LNCaP clone FGC (cell line): ENCODE measurements at regions not wholly inside any gene's neighbourhood (a gene's known extent, or its start where the extent isn't known, plus 50 kb on each side); places are given as distances from the start of the nearest gene placed in this dataset.
A peak's percentile ranks its signal among the peaks of the same experiment; 100 is the strongest.
"Not testable (repeated sequence)": the region's sequence is repeated elsewhere in the genome, so short reads cannot be mapped to it uniquely, and the experiment has no call there.

Experiments used
- DNase-seq: peaks from one replicate; pipeline ENCODE4 v3.0.0-alpha.2; 2011; ENCODE audit warnings: low read depth
- H3K4me3 ChIP-seq: 2 replicates; pipeline ENCODE4 v1.5.1; 2011; ENCODE audit warnings: mild to moderate bottlenecking, low read depth, low read length, control low read depth
- TF ChIP-seq, protein P1 (sequence below): IDR thresholded peaks from 2 replicates; pipeline ENCODE4 v1.5.1; 2012; ENCODE audit warnings: mild to moderate bottlenecking; ENCODE audit not compliant: control insufficient read depth, insufficient read depth; ENCODE audit errors: extremely low read depth

DNA sequence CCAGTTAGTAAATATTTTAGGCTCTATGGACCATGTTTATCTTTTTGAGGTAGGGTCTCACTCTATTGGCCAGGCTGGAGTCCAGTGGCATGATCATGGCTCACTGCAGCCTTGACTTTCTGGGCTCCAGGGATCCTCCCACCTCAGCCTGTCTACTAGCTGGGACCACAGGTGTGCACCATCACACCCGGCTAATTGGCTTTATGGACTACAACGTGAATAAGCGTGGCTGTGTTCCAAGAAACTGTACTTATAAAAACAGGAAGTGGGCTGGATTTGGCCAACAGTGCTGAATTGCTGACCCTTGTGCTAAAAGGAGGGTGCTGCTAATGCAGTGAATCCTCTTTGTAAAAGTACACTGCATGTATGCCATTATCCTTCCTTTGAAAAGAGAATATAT is 111.7 kb upstream of the CDK13 start:
- no peak overlapping the region for H3K4me3 ChIP-seq
- DNase-seq: no peak

DNA sequence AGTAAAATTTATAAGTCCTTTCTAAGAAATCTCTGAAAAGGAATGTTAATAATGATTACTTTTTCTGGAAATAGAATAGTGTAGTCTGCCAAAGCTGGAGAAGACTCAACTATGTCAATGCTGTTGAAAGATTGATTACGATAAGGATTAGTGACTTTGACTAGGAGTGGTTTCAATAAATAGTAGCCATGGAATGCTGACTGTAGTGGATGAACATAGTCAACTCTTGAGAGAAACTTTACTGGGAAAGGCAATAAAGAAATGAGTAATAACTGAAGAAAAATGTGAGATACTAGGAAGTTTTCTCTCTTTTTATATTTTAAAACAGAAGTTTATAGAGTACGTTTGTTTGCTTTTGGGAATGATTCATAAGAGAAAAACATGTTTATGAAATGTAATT is 105.0 kb upstream of the CDK13 start:
- TF ChIP-seq, protein P1, sequence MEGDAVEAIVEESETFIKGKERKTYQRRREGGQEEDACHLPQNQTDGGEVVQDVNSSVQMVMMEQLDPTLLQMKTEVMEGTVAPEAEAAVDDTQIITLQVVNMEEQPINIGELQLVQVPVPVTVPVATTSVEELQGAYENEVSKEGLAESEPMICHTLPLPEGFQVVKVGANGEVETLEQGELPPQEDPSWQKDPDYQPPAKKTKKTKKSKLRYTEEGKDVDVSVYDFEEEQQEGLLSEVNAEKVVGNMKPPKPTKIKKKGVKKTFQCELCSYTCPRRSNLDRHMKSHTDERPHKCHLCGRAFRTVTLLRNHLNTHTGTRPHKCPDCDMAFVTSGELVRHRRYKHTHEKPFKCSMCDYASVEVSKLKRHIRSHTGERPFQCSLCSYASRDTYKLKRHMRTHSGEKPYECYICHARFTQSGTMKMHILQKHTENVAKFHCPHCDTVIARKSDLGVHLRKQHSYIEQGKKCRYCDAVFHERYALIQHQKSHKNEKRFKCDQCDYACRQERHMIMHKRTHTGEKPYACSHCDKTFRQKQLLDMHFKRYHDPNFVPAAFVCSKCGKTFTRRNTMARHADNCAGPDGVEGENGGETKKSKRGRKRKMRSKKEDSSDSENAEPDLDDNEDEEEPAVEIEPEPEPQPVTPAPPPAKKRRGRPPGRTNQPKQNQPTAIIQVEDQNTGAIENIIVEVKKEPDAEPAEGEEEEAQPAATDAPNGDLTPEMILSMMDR: no peak
- no peak for DNase-seq

More for the DNA sequence above, 111.7 kb upstream of the CDK13 start:
- TF ChIP-seq, protein P1: no peak

DNA sequence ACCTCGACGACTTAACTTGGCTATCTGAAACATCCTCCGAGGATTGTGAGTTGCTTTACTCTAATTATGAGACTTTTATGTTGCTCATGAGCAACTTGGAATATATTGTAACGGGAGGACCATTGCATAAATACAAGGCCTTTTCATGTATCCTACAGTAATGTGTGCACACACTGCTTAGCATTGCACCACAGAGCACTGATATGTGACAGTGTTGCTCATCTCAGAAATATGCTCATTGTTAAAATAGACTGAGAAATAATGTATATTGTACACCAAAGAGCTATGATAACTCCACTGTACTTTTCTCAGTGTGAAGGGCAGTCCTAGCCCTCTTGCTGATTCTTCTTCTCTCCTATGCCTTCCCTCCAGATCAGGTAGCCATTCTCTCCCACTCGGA is 102.8 kb upstream of the CDK13 start:
- no peak for DNase-seq
- TF ChIP-seq, protein P1: no peak
- H3K4me3 ChIP-seq: no peak overlapping the region

More for the DNA sequence above, 105.0 kb upstream of the CDK13 start:
- no peak overlapping the region for H3K4me3 ChIP-seq

DNA sequence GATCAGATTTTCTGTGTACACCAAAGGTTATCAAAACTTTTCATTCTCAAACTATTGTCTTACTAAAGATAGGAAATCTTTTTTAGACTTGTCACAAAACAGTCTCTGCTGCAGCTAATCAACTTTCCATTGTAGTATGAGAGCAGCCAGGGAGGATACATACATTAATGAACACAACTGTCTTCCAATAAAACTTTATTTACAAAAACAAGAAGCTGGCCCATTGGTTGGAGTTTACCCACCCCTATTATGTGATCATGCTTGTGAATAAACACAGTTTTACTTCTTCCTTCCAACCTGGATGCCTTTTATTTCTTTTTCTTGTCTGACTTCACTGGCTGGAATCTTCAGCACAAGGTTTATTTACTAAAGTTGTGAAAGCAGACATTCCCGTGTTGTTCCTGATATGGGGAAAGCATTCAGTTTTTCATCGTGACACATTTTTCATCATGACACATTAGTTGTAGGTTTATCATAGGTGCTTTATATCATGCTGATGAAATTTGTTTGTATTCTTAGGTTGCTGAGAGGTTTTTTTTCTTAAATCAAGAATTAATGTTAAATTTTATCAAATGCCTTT is 98.5 kb upstream of the CDK13 start:
- no peak overlapping the region for H3K4me3 ChIP-seq
- TF ChIP-seq, protein P1: no peak
- DNase-seq: no peak

DNA sequence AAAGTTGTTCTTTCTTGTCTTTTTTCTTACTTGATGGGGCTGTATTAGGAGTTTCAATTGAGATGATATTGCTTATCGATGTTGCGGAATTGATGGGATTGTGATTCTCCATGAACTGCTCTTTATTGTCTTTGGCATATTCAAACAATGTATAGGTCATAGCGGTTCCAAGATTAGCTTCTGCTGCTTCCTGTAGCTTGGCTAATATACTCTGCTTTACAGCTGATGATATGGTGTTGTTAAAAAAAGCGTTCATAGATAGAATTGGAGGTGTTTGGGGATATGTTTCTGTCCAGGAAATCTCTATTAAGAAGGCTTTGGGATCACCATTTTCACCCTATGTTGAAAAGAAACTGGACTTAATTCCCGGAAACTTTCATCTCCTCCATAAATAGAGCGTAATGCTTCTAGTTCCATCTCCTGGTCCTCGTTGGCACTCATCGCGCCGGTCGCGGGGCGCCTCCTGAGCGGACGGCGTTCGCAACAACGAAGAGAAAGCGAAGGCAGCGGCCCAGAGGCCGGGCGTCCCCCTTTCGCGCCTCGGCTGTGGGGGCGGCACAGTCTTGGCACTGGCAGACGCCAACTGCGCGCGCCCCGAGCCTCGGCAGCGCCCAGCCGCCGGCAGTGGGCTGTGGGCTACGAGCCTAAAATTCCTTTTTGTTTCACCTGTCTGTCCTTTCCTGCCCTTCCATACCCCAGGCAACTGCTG is 95.3 kb upstream of the CDK13 start:
- not testable (repeated sequence) for DNase-seq, H3K4me3 ChIP-seq

DNA sequence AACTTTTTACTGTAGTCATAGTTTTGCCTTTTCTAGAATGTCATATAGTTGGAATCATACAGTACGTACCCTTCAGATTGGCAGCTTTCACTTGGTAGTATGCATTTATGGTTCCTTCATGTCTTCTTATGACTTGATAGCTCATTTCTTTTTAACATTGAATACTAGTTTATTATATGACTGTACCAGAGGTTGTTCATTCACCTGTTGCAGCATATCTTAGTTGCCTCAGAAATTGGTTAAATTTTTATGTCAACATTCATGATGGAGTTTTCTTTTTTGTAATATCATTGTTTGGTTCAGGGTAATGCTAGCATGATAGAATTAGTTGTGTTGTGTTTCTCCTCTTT is 94.8 kb upstream of the CDK13 start:
- H3K4me3 ChIP-seq: no peak overlapping the region
- TF ChIP-seq, protein P1: no peak
- DNase-seq: no peak

DNA sequence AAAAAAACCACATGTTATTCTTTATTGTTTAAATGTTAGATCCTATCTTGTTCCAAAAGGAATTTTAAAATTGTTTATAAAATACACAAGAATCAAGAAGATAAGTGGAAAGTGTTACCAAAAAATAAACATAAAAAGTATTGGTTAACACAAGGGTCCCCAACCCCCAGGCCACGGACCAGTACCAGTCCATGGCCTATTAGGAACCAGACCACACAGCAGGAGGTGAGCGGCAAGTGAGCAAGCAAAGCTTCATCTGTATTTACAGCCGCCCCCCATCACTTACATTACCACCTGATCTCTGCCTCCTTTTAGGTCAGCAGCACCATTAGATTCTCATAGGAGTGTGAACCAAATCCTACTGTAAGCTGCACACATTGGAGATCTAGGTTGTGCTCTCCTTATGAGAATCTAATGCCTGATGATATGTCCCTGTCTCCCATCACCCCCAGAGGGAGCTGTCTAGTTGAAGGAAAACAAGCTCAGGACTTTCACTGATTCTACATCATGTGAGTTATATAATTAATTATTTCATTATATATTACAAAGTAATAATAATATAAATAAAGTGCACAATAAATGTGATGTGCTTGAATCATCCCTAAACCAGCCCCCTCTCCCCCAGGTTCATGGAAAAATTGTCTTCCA is 86.3 kb upstream of the CDK13 start:
- not testable (repeated sequence) for DNase-seq, H3K4me3 ChIP-seq
- TF ChIP-seq, protein P1: peak; percentile 29; the same call in 1 of the 2 replicates

DNA sequence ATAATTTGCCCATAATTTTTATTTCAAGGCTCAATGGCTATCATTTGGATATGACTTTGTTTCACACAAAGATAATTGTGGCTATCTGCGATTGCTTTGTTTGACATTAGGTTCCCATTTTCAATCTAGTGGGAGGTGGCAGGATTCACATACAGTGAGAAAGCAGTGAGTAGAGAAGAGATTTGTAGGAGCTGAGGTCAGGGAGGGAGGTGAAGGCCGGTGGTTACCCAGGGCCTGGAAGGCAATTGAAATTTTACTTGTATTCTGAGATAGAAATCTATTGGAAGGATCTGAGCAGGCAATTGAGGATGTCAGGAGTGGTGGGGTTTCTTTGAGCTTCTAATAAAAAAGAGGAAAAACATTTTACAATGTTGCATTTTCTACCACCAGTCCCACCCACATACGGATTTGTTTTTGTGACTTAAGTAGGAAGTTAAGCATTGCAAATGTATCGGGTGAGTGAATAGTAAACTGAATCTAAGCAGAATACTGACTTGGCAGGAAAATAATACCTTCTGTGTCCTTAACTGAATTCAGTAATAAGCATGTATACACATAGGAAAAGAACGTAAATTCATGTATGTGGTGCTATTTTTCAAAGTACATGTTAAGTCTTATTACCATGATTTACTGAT is 80.1 kb upstream of the CDK13 start:
- not testable (repeated sequence) for DNase-seq, H3K4me3 ChIP-seq

DNA sequence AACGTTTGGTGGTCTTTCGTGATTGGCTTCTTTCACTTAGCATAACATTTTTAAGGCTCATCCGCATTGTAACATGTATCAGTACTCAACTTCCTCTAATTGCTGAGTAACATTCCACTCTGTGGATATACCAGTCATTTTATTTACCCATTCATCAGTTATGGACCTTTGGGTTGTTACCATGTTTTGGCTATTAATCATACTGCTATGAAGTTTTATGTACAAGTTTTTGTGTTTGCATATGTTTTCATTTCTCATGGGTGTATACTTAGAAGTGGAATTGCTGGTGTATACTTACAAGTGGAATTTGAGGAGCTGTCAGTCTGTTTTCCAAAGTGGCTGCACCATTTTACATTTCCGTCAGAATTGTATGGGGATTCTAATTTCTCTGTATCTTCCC is 78.4 kb upstream of the CDK13 start:
- not testable (repeated sequence) for DNase-seq, H3K4me3 ChIP-seq
